ENCODE measurements at regions not wholly inside any gene's neighbourhood (a gene's known extent, or its start where the extent isn't known, plus 50 kb on each side); places are given as distances from the start of the nearest gene placed in this dataset.

- TF ChIP-seq CTCF (IDR thresholded peaks at IDR 0.05) (no peak), EP300 (IDR thresholded peaks at IDR 0.05) (no peak)
Measured at GRCh38 chr11:79547256-79547655, 106.4 kb upstream of the TENM4 start.
